ENCODE measurements at regions not wholly inside any gene's neighbourhood (a gene's known extent, or its start where the extent isn't known, plus 50 kb on each side); places are given as distances from the start of the nearest gene placed in this dataset.

DNA sequence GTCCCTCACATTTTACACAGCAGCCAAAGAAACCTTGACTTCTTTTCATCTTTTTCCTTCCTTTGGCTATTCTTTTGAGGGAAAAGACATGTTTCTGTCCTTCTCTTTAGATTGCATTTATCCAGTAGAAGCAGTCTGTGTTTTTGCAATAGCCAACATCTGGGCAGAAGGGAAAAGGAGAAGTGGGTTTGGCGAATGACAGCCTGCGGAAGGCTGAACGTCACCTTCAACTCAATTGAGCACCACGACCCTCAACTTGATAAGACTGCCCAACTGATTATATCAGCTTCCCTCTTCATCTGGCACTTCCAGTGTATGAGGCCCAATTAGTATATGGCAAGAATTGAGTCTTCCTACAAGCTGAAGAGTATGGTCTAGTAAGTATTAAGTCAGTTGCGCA, 1997.6 kb upstream of the WWC1 start:
- no peak overlapping the region for H3K27ac ChIP-seq (ENCODE audit: low read length, poor library complexity, severe bottlenecking)
- H3K9me3 ChIP-seq (ENCODE audit: control insufficient read depth, low read length): peaks cover 18% of the 10 kb centered on the region
- no peak overlapping the region for H4K91ac ChIP-seq (ENCODE audit: low read length)
- H2BK120ac ChIP-seq (ENCODE audit: low read depth, low read length): no peak overlapping the region
- no peak overlapping the region for H3K9ac ChIP-seq (ENCODE audit: low read length)
- H3K79me1 ChIP-seq (replicated peaks; ENCODE audit: low read length, poor library complexity, severe bottlenecking): no peaks in the 10 kb centered on the region
- 73% methylated on average over 1 of the region's 5 CpGs for WGBS
- no peak overlapping the region for H3K14ac ChIP-seq (ENCODE audit: low read length in 2 of 2)
- no peak overlapping the region for H2BK15ac ChIP-seq (ENCODE audit: low read depth, poor library complexity, severe bottlenecking)
- no peak overlapping the region for H2BK12ac ChIP-seq (ENCODE audit: low read length in 2 of 2)
- H3K4me1 ChIP-seq (ENCODE audit: control insufficient read depth, insufficient read depth, low read depth, low read length): no peaks in the 10 kb centered on the region
- H3K36me3 ChIP-seq (ENCODE audit: control insufficient read depth in 1 of 2, insufficient read depth in 2 of 2, low read depth in 1 of 2, low read length in 2 of 2): no peaks in the 10 kb centered on the region
- H3K23ac ChIP-seq (ENCODE audit: low read length in 2 of 2): no peak overlapping the region
- DNase-seq: no peak
- no peak overlapping the region for H2BK5ac ChIP-seq (ENCODE audit: low read depth, low read length, poor library complexity, severe bottlenecking)
- no peak overlapping the region for H3K4me2 ChIP-seq (ENCODE audit: low read length, poor library complexity, severe bottlenecking)
- H4K8ac ChIP-seq (ENCODE audit: low read length): no peak overlapping the region
- no peaks in the 10 kb centered on the region for H3K27me3 ChIP-seq (ENCODE audit: control insufficient read depth in 1 of 2, insufficient read depth in 1 of 2, low read length in 2 of 2)
- H3K4ac ChIP-seq (ENCODE audit: low read depth in 1 of 2, low read length in 2 of 2): no peak overlapping the region
- H2AK5ac ChIP-seq (ENCODE audit: low read length, severe bottlenecking): no peak overlapping the region
- H3K4me3 ChIP-seq (ENCODE audit: insufficient read depth in 1 of 2, low read depth in 1 of 2, low read length in 2 of 2): no peak overlapping the region
- no peak overlapping the region for H3K18ac ChIP-seq (ENCODE audit: low read depth in 1 of 2, low read length in 2 of 2)
- H2AFZ ChIP-seq (ENCODE audit: low read depth, low read length): no peak overlapping the region

DNA sequence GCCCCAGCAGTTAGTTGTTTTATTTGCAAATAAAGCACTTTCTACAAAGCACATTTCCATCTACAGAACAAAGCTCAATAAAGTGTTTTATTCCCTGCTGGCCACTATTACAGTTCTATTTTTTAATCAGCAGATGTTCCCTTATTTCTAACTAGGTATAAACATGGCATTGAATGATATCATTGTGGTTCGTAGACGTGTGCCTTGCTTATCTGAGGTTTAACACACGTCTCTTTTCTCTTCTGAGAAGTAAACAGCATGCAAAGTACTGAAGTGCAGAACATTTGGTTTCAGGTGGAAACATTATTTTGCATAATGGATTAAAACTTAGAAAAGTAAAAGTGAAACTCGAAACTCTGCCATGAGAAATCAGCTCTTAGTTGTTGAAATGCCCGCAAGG, 1989.3 kb upstream of the WWC1 start:
- no peak overlapping the region for H4K91ac ChIP-seq (ENCODE audit: low read length)
- no peak overlapping the region for H3K9ac ChIP-seq (ENCODE audit: low read length)
- no peak overlapping the region for H3K27ac ChIP-seq (ENCODE audit: low read length, poor library complexity, severe bottlenecking)
- H2BK120ac ChIP-seq (ENCODE audit: low read depth, low read length): no peak overlapping the region
- H3K23ac ChIP-seq (ENCODE audit: low read length in 2 of 2): no peak overlapping the region
- no peak overlapping the region for H2AK5ac ChIP-seq (ENCODE audit: low read length, severe bottlenecking)
- H2BK5ac ChIP-seq (ENCODE audit: low read depth, low read length, poor library complexity, severe bottlenecking): no peak overlapping the region
- peaks cover 11% of the 10 kb centered on the region for H3K9me3 ChIP-seq (ENCODE audit: control insufficient read depth, low read length)
- no peak overlapping the region for H2AFZ ChIP-seq (ENCODE audit: low read depth, low read length)
- H3K4me1 ChIP-seq (ENCODE audit: control insufficient read depth, insufficient read depth, low read depth, low read length): no peaks in the 10 kb centered on the region
- no peak overlapping the region for H3K4ac ChIP-seq (ENCODE audit: low read depth in 1 of 2, low read length in 2 of 2)
- no peak overlapping the region for H3K18ac ChIP-seq (ENCODE audit: low read depth in 1 of 2, low read length in 2 of 2)
- no peak overlapping the region for H4K8ac ChIP-seq (ENCODE audit: low read length)
- H2BK15ac ChIP-seq (ENCODE audit: low read depth, poor library complexity, severe bottlenecking): no peak overlapping the region
- H3K79me1 ChIP-seq (replicated peaks; ENCODE audit: low read length, poor library complexity, severe bottlenecking): no peaks in the 10 kb centered on the region
- H3K4me3 ChIP-seq (ENCODE audit: insufficient read depth in 1 of 2, low read depth in 1 of 2, low read length in 2 of 2): no peak overlapping the region
- no peak overlapping the region for H3K4me2 ChIP-seq (ENCODE audit: low read length, poor library complexity, severe bottlenecking)
- H2BK12ac ChIP-seq (ENCODE audit: low read length in 2 of 2): no peak overlapping the region
- no peak overlapping the region for H3K14ac ChIP-seq (ENCODE audit: low read length in 2 of 2)
- 89% methylated on average over 5 of the region's 5 CpGs for WGBS
- no peak for DNase-seq
- H3K27me3 ChIP-seq (ENCODE audit: control insufficient read depth in 1 of 2, insufficient read depth in 1 of 2, low read length in 2 of 2): no peaks in the 10 kb centered on the region
- no peaks in the 10 kb centered on the region for H3K36me3 ChIP-seq (ENCODE audit: control insufficient read depth in 1 of 2, insufficient read depth in 2 of 2, low read depth in 1 of 2, low read length in 2 of 2)

DNA sequence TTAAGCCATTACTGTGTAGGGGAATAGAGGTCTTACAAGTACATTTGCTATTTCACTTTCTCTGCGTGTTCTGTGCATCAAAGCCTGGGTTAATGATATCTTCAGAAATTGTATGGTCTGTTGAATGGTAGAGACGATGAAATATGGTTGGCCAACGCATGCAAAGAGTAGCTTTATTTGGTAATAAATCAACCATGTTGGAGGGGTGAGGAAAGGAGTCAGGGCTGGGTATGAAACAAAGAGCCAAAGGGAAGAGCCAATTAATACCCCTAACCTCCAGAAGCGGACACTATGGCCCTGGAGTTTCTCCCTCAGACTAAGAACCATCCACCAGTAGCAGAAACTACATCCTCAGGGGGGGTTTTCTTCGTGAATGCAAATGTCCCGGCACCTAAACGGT, 1974.0 kb upstream of the WWC1 start:
- Histone ChIP-seq H3K23ac (ENCODE audit: low read length in 2 of 2) (no peak overlapping the region), H3K4ac (ENCODE audit: low read depth in 1 of 2, low read length in 2 of 2) (no peak overlapping the region), H4K8ac (ENCODE audit: low read length) (no peak overlapping the region), H3K27me3 (ENCODE audit: control insufficient read depth in 1 of 2, insufficient read depth in 1 of 2, low read length in 2 of 2) (no peaks in the 10 kb centered on the region), H2BK12ac (ENCODE audit: low read length in 2 of 2) (no peak overlapping the region), H3K27ac (ENCODE audit: low read length, poor library complexity, severe bottlenecking) (no peak overlapping the region), H3K4me1 (ENCODE audit: control insufficient read depth, insufficient read depth, low read depth, low read length) (no peaks in the 10 kb centered on the region), H2BK5ac (ENCODE audit: low read depth, low read length, poor library complexity, severe bottlenecking) (no peak overlapping the region), H4K91ac (ENCODE audit: low read length) (no peak overlapping the region), H3K4me3 (ENCODE audit: insufficient read depth in 1 of 2, low read depth in 1 of 2, low read length in 2 of 2) (no peak overlapping the region), H3K9ac (ENCODE audit: low read length) (no peak overlapping the region), H3K14ac (ENCODE audit: low read length in 2 of 2) (no peak overlapping the region), H3K18ac (ENCODE audit: low read depth in 1 of 2, low read length in 2 of 2) (no peak overlapping the region), H2AK5ac (ENCODE audit: low read length, severe bottlenecking) (no peak overlapping the region), H3K9me3 (ENCODE audit: control insufficient read depth, low read length) (peaks cover 7% of the 10 kb centered on the region), H3K36me3 (ENCODE audit: control insufficient read depth in 1 of 2, insufficient read depth in 2 of 2, low read depth in 1 of 2, low read length in 2 of 2) (no peaks in the 10 kb centered on the region), H3K4me2 (ENCODE audit: low read length, poor library complexity, severe bottlenecking) (no peak overlapping the region), H2BK15ac (ENCODE audit: low read depth, poor library complexity, severe bottlenecking) (no peak overlapping the region), H2BK120ac (ENCODE audit: low read depth, low read length) (no peak overlapping the region), H2AFZ (ENCODE audit: low read depth, low read length) (no peak overlapping the region), H3K79me1 (replicated peaks; ENCODE audit: low read length, poor library complexity, severe bottlenecking) (no peaks in the 10 kb centered on the region)
- 85% methylated on average over 6 of the region's 7 CpGs for WGBS
- no peak for DNase-seq

DNA sequence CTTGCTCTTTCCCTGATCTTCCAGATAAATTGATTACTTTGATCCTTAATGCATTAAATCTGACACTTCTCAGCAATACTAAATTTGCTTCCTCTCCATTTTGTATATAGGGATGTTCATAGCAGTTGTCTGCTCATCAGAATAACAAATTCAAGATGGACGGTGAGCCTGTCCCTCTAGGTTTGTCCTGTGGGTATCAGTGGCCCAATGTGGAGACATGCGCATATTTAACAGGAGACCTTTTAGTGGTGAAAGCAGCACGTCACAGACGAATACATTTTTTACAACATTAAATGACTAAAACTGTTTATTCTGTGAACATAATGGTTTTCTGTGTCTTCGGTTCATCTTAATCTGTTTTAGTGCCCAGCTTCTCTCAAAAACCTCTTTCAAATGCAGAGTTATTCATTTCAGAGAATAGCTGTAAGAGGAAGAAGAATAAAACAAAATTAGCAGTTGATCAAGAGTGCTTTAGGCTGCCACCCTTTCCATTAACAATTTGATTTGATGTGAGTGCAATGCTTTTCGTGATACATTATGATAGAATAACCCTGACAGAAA, 1970.4 kb upstream of the WWC1 start:
- H2AK5ac ChIP-seq (ENCODE audit: low read length, severe bottlenecking): no peak overlapping the region
- no peaks in the 10 kb centered on the region for H3K79me1 ChIP-seq (replicated peaks; ENCODE audit: low read length, poor library complexity, severe bottlenecking)
- H3K4me2 ChIP-seq (ENCODE audit: low read length, poor library complexity, severe bottlenecking): no peak overlapping the region
- H2BK120ac ChIP-seq (ENCODE audit: low read depth, low read length): no peak overlapping the region
- H3K9ac ChIP-seq (ENCODE audit: low read length): no peak overlapping the region
- no peak overlapping the region for H3K18ac ChIP-seq (ENCODE audit: low read depth in 1 of 2, low read length in 2 of 2)
- 78% methylated on average over 2 of the region's 6 CpGs for WGBS
- no peak overlapping the region for H4K8ac ChIP-seq (ENCODE audit: low read length)
- no peaks in the 10 kb centered on the region for H3K27me3 ChIP-seq (ENCODE audit: control insufficient read depth in 1 of 2, insufficient read depth in 1 of 2, low read length in 2 of 2)
- H3K9me3 ChIP-seq (ENCODE audit: control insufficient read depth, low read length): peaks cover 16% of the 10 kb centered on the region
- H2BK12ac ChIP-seq (ENCODE audit: low read length in 2 of 2): no peak overlapping the region
- no peak overlapping the region for H4K91ac ChIP-seq (ENCODE audit: low read length)
- no peak overlapping the region for H2AFZ ChIP-seq (ENCODE audit: low read depth, low read length)
- H3K14ac ChIP-seq (ENCODE audit: low read length in 2 of 2): no peak overlapping the region
- H2BK15ac ChIP-seq (ENCODE audit: low read depth, poor library complexity, severe bottlenecking): no peak overlapping the region
- no peak overlapping the region for H2BK5ac ChIP-seq (ENCODE audit: low read depth, low read length, poor library complexity, severe bottlenecking)
- no peak for DNase-seq
- H3K4me1 ChIP-seq (ENCODE audit: control insufficient read depth, insufficient read depth, low read depth, low read length): no peaks in the 10 kb centered on the region
- H3K23ac ChIP-seq (ENCODE audit: low read length in 2 of 2): no peak overlapping the region
- H3K4me3 ChIP-seq (ENCODE audit: insufficient read depth in 1 of 2, low read depth in 1 of 2, low read length in 2 of 2): no peak overlapping the region
- H3K27ac ChIP-seq (ENCODE audit: low read length, poor library complexity, severe bottlenecking): no peak overlapping the region
- no peak overlapping the region for H3K4ac ChIP-seq (ENCODE audit: low read depth in 1 of 2, low read length in 2 of 2)
- no peaks in the 10 kb centered on the region for H3K36me3 ChIP-seq (ENCODE audit: control insufficient read depth in 1 of 2, insufficient read depth in 2 of 2, low read depth in 1 of 2, low read length in 2 of 2)
